Neural cell (in vitro differentiated cells): ENCODE measurements at regions not wholly inside any gene's neighbourhood (a gene's known extent, or its start where the extent isn't known, plus 50 kb on each side); places are given as distances from the start of the nearest gene placed in this dataset.

Experiments
- H2AFZ ChIP-seq: fragments of 200-600, 300-800 bp; sonication (generic), shearing (Covaris generic); 2 replicates; pipeline ENCODE4 v1.6.0; 2014; ENCODE audit warnings: low read depth, mild to moderate bottlenecking, antibody characterized with exemption, low read length, moderate library complexity
- H3F3A ChIP-seq: fragments of 200-600 bp; shearing (Covaris generic); 2 replicates; pipeline ENCODE4 v1.6.1; 2016; ENCODE audit warnings: mild to moderate bottlenecking, moderate library complexity, mixed read lengths, antibody characterized with exemption, low read length; ENCODE audit not compliant: insufficient read depth, poor library complexity, severe bottlenecking
- H3K27ac ChIP-seq: fragments of 200-600, 300-800 bp; sonication (generic), shearing (Covaris generic); 2 replicates; pipeline ENCODE4 v1.5.1; 2014; ENCODE audit warnings: mild to moderate bottlenecking, low read length, moderate library complexity
- H3K27me3 ChIP-seq: fragments of 300-800, 200-600 bp; sonication (generic), shearing (Covaris generic); 2 replicates; pipeline ENCODE4 v1.6.0; 2014; ENCODE audit warnings: mild to moderate bottlenecking, low read depth, low read length, moderate library complexity; ENCODE audit not compliant: insufficient read depth
- H3K36me3 ChIP-seq: fragments of 300-800, 200-600 bp; sonication (generic), shearing (Covaris generic); 2 replicates; pipeline ENCODE4 v1.5.1; 2014; ENCODE audit warnings: mild to moderate bottlenecking, antibody characterized with exemption, low read length, moderate library complexity; ENCODE audit not compliant: insufficient read depth
- H3K4me2 ChIP-seq: fragments of 300-800, 200-600 bp; sonication (generic), shearing (Covaris generic); 2 replicates; pipeline ENCODE4 v1.6.0; 2014; ENCODE audit warnings: mild to moderate bottlenecking, low read length
- H3K4me3 ChIP-seq: fragments of 300-800, 200-600 bp; sonication (generic), shearing (Covaris generic); 2 replicates; pipeline ENCODE4 v1.5.1; 2014; ENCODE audit warnings: mild to moderate bottlenecking, low read length, moderate library complexity
- H3K79me2 ChIP-seq: fragments of 200-600 bp; shearing (Covaris generic); replicated peaks from 2 replicates; pipeline ENCODE4 v1.6.0; 2014; ENCODE audit warnings: mild to moderate bottlenecking, low read length, moderate library complexity; ENCODE audit not compliant: insufficient read depth
- H3K9ac ChIP-seq: fragments of 300-800, 200-600 bp; sonication (generic), shearing (Covaris generic); 2 replicates; pipeline ENCODE4 v1.6.1; 2016; ENCODE audit warnings: mild to moderate bottlenecking, low read length, mixed read lengths
- H3K9me2 ChIP-seq: fragments of 200-600 bp; shearing (Covaris generic); 2 replicates; pipeline ENCODE4 v1.6.1; 2016; ENCODE audit warnings: mild to moderate bottlenecking, low read length, mixed read lengths; ENCODE audit not compliant: insufficient read depth
- H3K9me3 ChIP-seq: fragments of 200-600, 300-800 bp; sonication (generic), shearing (Covaris generic); 2 replicates; pipeline ENCODE4 v1.6.1; 2016; ENCODE audit warnings: mild to moderate bottlenecking, mixed run types, low read length, moderate library complexity, mixed read lengths
- H4K20me1 ChIP-seq: fragments of 200-600 bp; shearing (Covaris generic); 2 replicates; pipeline ENCODE4 v1.6.1; 2016; ENCODE audit warnings: mild to moderate bottlenecking, mixed run types; ENCODE audit not compliant: insufficient read depth
- EP300 ChIP-seq: fragments of 450-650 bp; conservative IDR thresholded peaks from 2 replicates; pipeline ENCODE4 v1.6.1; 2014; ENCODE audit warnings: antibody characterized with exemption, mild to moderate bottlenecking, moderate library complexity; ENCODE audit not compliant: poor library complexity, severe bottlenecking
- EZH2 ChIP-seq: fragments of 200-600, 300-800 bp; shearing (Covaris generic), sonication (generic); IDR thresholded peaks from 2 replicates; pipeline ENCODE4 v1.6.1; 2014; ENCODE audit warnings: antibody characterized with exemption, low read length, borderline replicate concordance, mild to moderate bottlenecking; ENCODE audit not compliant: insufficient read depth, poor library complexity, severe bottlenecking
- MXI1 ChIP-seq: fragments of 450-650 bp; conservative IDR thresholded peaks from 2 replicates; pipeline ENCODE4 v1.6.1; 2014; ENCODE audit warnings: antibody characterized with exemption, mild to moderate bottlenecking; ENCODE audit not compliant: poor library complexity, severe bottlenecking
- POLR2AphosphoS5 ChIP-seq: IDR thresholded peaks from 2 replicates; pipeline ENCODE4 v1.6.1; 2012
- RAD21 ChIP-seq: fragments of 450-650 bp; conservative IDR thresholded peaks from 2 replicates; pipeline ENCODE4 v1.6.1; 2014; ENCODE audit warnings: antibody characterized with exemption, mild to moderate bottlenecking, moderate library complexity
- SMC3 ChIP-seq: fragments of 450-650 bp; conservative IDR thresholded peaks from 2 replicates; pipeline ENCODE4 v1.6.1; 2014; ENCODE audit warnings: antibody characterized with exemption, mild to moderate bottlenecking, moderate library complexity; ENCODE audit not compliant: poor library complexity
- TAF1 ChIP-seq: IDR thresholded peaks from 2 replicates; pipeline ENCODE4 v1.6.1; 2012; ENCODE audit warnings: low read depth
- TF ChIP-seq, protein P1 (sequence below): fragments of 450-650 bp; IDR thresholded peaks from 2 replicates; pipeline ENCODE4 v1.5.1; 2014; ENCODE audit warnings: antibody characterized with exemption, mild to moderate bottlenecking, moderate library complexity; ENCODE audit not compliant: poor library complexity, severe bottlenecking
- TF ChIP-seq, protein P2 (sequence below): IDR thresholded peaks from 2 replicates; pipeline ENCODE4 v1.6.1; 2012; ENCODE audit warnings: borderline replicate concordance

DNA sequence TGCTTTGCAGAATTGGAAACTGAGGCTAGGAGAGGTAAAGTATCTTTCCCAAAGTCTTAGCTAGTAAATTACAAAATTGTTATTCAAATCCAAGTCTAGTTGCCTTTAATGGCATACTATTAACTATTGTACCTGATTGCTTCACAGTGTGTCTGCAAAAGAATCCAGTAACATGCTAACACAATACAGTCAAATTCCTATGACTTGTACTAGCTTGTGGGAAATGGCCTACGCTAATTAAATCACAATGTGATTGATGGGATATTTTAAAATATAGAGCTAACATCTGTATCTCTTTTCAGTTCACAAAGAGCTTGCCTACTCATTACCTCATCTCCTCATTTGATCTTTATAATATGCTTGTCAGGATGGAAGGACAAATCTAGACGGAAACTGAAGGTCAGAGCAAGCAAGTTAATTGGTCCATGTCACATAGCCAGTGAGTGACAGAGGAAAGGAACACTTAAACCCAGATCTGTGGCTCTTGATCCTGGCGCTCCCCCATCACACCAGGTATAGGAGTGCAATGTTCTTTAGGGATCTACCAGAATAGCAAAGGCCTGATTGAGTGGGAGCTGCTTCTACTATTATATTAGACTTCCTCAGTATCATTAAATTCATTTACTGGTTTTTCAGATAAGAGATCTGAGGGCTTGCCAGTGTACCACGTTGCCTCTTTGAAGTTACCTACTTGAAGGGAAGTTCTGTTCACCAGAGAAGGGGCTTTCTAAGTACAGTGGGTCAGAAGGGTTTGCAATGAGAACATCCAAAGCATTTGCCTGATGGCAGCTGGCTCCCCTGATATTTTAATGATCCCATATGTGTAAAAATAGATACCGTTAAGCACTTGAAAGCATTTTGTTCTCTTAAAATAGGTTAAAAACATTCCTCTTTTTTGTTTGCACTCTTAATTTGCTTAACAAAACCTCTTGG is 213.6 kb upstream of the SESN3 start:
- Histone ChIP-seq H3K36me3 (no peaks in the 10 kb centered on the region), H2AFZ (no peak overlapping the region), H3K27ac (no peak overlapping the region), H4K20me1 (no peaks in the 10 kb centered on the region), H3K9me3 (no peaks in the 10 kb centered on the region), H3K9ac (no peak overlapping the region), H3K79me2 (no peaks in the 10 kb centered on the region), H3K27me3 (no peaks in the 10 kb centered on the region), H3F3A (no peaks in the 10 kb centered on the region), H3K4me2 (no peak overlapping the region), H3K9me2 (no peaks in the 10 kb centered on the region), H3K4me3 (no peak overlapping the region)
- no peak for TF ChIP-seq RAD21
- TF ChIP-seq SMC3: no peak
- TF ChIP-seq MXI1: no peak
- no peak for TF ChIP-seq EZH2
- TF ChIP-seq TAF1: no peak
- TF ChIP-seq, protein P1, sequence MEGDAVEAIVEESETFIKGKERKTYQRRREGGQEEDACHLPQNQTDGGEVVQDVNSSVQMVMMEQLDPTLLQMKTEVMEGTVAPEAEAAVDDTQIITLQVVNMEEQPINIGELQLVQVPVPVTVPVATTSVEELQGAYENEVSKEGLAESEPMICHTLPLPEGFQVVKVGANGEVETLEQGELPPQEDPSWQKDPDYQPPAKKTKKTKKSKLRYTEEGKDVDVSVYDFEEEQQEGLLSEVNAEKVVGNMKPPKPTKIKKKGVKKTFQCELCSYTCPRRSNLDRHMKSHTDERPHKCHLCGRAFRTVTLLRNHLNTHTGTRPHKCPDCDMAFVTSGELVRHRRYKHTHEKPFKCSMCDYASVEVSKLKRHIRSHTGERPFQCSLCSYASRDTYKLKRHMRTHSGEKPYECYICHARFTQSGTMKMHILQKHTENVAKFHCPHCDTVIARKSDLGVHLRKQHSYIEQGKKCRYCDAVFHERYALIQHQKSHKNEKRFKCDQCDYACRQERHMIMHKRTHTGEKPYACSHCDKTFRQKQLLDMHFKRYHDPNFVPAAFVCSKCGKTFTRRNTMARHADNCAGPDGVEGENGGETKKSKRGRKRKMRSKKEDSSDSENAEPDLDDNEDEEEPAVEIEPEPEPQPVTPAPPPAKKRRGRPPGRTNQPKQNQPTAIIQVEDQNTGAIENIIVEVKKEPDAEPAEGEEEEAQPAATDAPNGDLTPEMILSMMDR: no peak
- no peak for TF ChIP-seq EP300
- no peak for TF ChIP-seq POLR2AphosphoS5
- TF ChIP-seq, protein P2, sequence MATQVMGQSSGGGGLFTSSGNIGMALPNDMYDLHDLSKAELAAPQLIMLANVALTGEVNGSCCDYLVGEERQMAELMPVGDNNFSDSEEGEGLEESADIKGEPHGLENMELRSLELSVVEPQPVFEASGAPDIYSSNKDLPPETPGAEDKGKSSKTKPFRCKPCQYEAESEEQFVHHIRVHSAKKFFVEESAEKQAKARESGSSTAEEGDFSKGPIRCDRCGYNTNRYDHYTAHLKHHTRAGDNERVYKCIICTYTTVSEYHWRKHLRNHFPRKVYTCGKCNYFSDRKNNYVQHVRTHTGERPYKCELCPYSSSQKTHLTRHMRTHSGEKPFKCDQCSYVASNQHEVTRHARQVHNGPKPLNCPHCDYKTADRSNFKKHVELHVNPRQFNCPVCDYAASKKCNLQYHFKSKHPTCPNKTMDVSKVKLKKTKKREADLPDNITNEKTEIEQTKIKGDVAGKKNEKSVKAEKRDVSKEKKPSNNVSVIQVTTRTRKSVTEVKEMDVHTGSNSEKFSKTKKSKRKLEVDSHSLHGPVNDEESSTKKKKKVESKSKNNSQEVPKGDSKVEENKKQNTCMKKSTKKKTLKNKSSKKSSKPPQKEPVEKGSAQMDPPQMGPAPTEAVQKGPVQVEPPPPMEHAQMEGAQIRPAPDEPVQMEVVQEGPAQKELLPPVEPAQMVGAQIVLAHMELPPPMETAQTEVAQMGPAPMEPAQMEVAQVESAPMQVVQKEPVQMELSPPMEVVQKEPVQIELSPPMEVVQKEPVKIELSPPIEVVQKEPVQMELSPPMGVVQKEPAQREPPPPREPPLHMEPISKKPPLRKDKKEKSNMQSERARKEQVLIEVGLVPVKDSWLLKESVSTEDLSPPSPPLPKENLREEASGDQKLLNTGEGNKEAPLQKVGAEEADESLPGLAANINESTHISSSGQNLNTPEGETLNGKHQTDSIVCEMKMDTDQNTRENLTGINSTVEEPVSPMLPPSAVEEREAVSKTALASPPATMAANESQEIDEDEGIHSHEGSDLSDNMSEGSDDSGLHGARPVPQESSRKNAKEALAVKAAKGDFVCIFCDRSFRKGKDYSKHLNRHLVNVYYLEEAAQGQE: no peak

DNA sequence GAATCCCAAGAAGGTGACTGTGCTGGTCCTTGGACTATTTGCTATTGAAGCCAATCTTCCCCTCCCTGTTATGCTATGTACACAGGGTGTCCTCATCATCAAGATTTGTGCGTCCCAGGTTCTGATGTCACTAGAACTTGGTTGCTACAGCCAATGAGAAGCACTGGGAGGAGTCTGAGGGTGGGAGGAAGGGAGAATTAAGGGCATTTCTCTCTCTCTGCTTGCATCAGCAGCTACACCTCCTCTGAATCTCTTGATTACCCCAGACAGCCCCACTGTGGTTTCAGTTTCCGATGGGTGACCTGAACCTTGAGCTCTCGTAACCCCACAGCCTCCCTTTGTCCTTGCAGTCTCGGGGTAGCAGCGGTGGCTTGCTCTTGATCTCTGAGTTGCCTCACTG is 212.4 kb upstream of the SESN3 start:
- Histone ChIP-seq H2AFZ (no peak overlapping the region), H3K27ac (no peak overlapping the region), H3K4me3 (no peak overlapping the region), H3K79me2 (no peaks in the 10 kb centered on the region), H3K36me3 (no peaks in the 10 kb centered on the region), H3K9me3 (no peaks in the 10 kb centered on the region), H3K4me2 (no peak overlapping the region), H3K9ac (no peak overlapping the region), H3F3A (no peaks in the 10 kb centered on the region), H3K9me2 (no peaks in the 10 kb centered on the region), H3K27me3 (no peaks in the 10 kb centered on the region), H4K20me1 (no peaks in the 10 kb centered on the region)
- no peak for TF ChIP-seq TAF1
- TF ChIP-seq, protein P2: no peak
- TF ChIP-seq POLR2AphosphoS5: no peak
- TF ChIP-seq SMC3: no peak
- TF ChIP-seq EZH2: no peak
- no peak for TF ChIP-seq MXI1
- TF ChIP-seq EP300: no peak
